Naive B cell (primary cell): ENCODE measurements at regions not wholly inside any gene's neighbourhood (a gene's known extent, or its start where the extent isn't known, plus 50 kb on each side); places are given as distances from the start of the nearest gene placed in this dataset.
A peak's percentile ranks its signal among the peaks of the same experiment; 100 is the strongest.
"Not testable (repeated sequence)": the region's sequence is repeated elsewhere in the genome, so short reads cannot be mapped to it uniquely, and the experiment has no call there.

Experiments
- ATAC-seq, 2 donors: fragments of 150-1000 bp; cut with Tn5 transposase; 2 replicates each; pipeline ENCODE4 v1.10.0; 2021; ENCODE audit warnings: low read depth in 2 of 2, mild to moderate bottlenecking in 2 of 2, moderate library complexity in 2 of 2
- DNase-seq: peaks from one replicate; pipeline ENCODE4 v3.0.0; 2022
- H3K27ac Mint-ChIP-seq, 6 donors: one replicate each; pipeline ENCODE4 v1.8.0; 2020 to 2022; ENCODE audit warnings: mild to moderate bottlenecking in 6 of 6, mixed read lengths in 6 of 6, moderate library complexity in 5 of 6, inconsistent platforms in 2 of 6
- H3K27me3 Mint-ChIP-seq, 3 donors: one replicate each; pipeline ENCODE4 v1.8.0; 2021 to 2022; ENCODE audit warnings: mixed read lengths in 3 of 3, mild to moderate bottlenecking in 1 of 3
- H3K36me3 Mint-ChIP-seq, 2 donors: one replicate each; pipeline ENCODE4 v1.8.0; 2020 to 2022; ENCODE audit warnings: mixed read lengths in 2 of 2, inconsistent platforms in 1 of 2, mild to moderate bottlenecking in 1 of 2
- H3K4me1 Mint-ChIP-seq, 3 donors: one replicate each; pipeline ENCODE4 v1.8.0; 2020 to 2022; ENCODE audit warnings: mixed read lengths in 3 of 3, inconsistent platforms in 1 of 3, mild to moderate bottlenecking in 1 of 3, moderate library complexity in 1 of 3
- H3K4me3 Mint-ChIP-seq, 8 donors: one replicate each; pipeline ENCODE4 v1.8.0; 2020 to 2022; ENCODE audit warnings: mild to moderate bottlenecking in 8 of 8, mixed read lengths in 8 of 8, moderate library complexity in 8 of 8, inconsistent platforms in 2 of 8
- H3K9me3 Mint-ChIP-seq, 7 donors: one replicate each; pipeline ENCODE4 v1.8.0; 2020 to 2022; ENCODE audit warnings: mixed read lengths in 7 of 7, mild to moderate bottlenecking in 5 of 7, inconsistent platforms in 2 of 7, moderate library complexity in 1 of 7

DNA sequence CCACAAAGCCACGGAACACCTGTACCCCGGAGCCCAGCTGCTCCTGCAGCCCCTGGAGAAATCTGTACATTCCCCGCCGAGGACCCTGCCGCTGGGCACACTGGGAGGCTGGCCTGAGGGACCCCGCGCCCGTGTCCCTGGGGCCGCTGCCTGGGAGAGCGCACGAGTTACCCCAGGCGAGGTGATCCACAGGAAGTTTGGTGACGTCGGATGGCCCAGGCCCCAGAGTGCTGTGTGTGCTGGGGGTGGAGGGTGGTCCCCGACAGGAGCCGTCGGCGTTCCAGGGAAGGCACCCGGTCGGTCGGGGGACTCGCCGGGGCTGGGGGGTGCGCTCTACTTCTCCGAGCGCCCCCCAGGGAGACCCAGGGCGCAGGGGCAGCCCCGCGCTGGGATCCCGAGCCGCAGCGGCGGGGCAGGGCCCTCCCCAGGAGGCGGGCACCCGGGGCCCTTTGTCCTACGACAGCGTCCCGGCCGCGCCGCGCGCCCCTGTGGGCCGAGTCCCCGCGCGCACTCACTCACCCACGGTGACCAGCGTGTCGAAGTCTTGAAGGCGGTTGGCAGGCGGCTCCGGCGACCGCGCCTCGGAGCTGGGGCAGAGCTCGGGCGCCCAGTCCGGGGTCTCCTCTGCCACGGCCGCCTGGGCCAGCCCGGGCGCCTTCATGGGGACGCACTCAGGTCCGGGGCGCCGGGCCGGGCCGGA is 129.5 kb upstream of the PRKX start:
- DNase-seq (peak; percentile 33), ATAC-seq (peak; percentile 20 to 23)
- H3K27ac Mint-ChIP-seq, H3K9me3 Mint-ChIP-seq, H3K27me3 Mint-ChIP-seq, H3K4me1 Mint-ChIP-seq, H3K36me3 Mint-ChIP-seq: not testable (repeated sequence)
- peak overlapping the region in 5 of 8 donors; percentile 51 to 89 (median 65) for H3K4me3 Mint-ChIP-seq

DNA sequence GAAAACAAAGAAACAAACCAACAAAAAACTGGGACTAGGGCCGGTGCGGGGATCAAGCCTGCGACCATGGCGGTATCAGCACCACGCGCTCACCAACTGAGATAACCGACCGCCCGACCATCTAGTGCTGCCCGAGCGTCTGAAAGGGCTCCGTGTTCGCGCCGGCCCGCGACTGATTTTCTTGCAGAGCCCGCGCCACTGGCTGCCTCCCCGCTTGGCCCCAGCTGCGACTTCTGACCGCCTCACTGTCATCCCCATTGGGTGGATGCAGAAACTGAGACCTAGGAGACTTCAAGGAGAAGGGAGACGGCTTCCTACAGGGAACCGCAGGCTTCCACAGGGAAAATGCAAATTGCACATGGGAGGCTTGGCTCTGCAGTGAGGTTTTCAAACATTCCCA is 125.3 kb upstream of the PRKX start:
- ATAC-seq = not testable (repeated sequence)

DNA sequence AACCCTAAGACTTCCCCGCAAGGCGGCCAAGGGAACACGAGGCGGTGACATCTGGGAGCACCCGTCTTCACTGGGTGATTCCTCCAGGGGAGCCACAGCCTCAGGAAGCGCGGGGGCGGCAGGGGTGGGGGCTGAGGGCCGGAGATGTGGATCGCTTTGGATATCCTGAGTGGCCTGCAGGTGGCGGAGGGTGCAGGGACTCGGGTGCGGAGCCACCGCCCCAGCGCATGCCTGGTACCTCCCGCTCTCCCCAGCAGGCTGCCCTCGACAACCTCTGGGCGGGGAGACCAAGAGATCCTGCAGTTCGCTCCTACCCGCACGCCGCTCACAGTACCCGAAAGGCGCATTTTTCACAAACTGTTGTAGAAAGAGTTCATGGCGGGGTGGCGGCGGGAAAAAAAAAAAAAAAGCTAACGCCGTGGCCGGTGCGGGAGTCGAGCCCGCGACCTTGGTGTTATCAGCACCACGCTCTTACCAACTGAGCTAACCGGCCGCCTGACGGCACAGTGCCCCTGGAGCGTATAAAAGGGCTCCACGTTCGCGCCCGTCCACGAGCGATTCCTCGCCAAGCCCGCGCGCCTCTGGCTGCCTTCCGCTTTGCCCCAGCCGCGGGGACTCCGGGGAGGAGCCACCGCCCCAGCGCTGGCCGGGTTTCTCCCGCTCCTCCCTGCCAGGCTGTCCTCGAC is 124.7 kb upstream of the PRKX start:
- not testable (repeated sequence) for H3K27ac Mint-ChIP-seq, H3K36me3 Mint-ChIP-seq, H3K4me3 Mint-ChIP-seq, ATAC-seq, H3K4me1 Mint-ChIP-seq, H3K9me3 Mint-ChIP-seq, H3K27me3 Mint-ChIP-seq, DNase-seq

More for the DNA sequence above, 125.3 kb upstream of the PRKX start:
- H3K36me3 Mint-ChIP-seq, H3K9me3 Mint-ChIP-seq, H3K27me3 Mint-ChIP-seq, H3K27ac Mint-ChIP-seq, DNase-seq, H3K4me3 Mint-ChIP-seq, H3K4me1 Mint-ChIP-seq: not testable (repeated sequence)

DNA sequence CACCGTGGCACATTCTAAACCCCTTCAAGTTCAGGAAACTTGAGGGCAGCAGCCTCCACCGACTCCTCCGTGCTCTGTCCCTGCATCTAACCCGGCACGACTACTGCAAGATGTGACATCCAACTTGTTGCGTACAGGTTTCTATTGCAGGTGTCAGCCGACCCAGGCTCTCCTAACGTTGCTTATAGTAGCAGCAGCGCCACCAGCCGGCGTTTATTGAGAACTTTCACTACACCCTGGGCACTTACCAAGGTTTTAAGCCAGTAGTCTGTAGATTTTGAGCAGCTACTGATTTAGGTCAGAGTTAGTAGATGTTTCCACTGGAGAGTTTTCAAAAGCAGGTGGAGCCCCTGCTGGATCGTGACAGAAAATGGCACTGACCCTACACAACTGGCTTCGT is 123.8 kb upstream of the PRKX start:
- DNase-seq, H3K36me3 Mint-ChIP-seq, H3K4me3 Mint-ChIP-seq, H3K9me3 Mint-ChIP-seq, H3K4me1 Mint-ChIP-seq, H3K27me3 Mint-ChIP-seq, ATAC-seq, H3K27ac Mint-ChIP-seq: not testable (repeated sequence)

DNA sequence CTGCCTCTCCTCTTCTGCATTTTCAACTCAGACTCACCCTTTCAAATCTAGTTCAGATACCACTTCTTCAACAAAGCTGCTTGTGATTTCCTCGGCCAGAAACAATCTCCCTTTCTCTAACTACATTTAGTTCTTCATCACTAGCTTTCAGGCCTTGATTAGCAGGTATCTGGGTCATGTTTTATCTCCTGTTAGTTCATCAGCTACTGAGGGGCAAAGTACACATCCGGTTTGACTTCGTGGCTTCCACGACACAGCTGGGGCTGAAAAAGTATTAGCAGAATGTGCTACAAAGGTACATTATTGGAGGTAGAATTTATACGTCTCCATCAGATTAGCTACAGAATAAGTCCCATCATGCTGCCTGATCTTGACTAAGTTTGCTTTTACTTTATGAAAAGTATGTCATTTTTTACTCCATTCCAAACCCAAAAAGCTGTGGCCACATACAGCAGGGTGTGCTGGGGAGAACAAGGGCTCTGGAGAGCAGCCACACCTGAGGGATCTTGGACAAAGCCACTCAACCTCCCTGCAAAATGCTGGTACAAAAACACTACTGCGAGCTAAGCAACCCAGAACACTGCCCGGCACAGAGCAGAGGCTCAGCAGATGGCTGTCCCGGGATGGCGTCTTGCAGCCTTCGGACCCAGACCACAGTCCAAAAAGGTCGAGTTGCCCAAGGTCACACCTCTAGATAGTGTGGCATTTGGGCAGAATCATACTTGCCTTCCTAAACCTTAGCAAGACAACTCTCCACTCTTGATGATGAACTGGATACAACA is 120.5 kb upstream of the PRKX start:
- H3K27me3 Mint-ChIP-seq, H3K36me3 Mint-ChIP-seq, H3K9me3 Mint-ChIP-seq, DNase-seq, H3K27ac Mint-ChIP-seq, ATAC-seq, H3K4me3 Mint-ChIP-seq, H3K4me1 Mint-ChIP-seq: not testable (repeated sequence)

DNA sequence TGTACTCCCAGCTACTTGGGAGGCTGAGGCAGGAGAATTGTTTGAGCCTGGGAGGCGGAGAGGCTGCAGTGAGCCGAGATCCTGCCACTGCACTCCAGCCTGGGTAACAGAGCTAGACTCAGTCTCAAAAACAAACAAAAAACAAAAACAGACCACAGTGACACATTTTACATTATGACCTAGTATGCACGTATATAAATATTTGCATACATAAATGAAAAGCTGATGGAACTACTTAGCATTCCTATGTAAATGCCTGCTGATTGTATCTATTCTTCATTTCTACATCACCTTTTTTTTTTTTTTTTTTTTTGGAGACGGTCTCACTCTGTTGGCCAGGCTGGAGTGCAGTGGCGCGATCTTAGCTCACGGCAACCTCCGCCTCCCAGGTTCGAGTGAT is 116.6 kb upstream of the PRKX start:
- not testable (repeated sequence) for ATAC-seq, H3K4me3 Mint-ChIP-seq, H3K9me3 Mint-ChIP-seq, H3K27ac Mint-ChIP-seq, H3K4me1 Mint-ChIP-seq, DNase-seq, H3K27me3 Mint-ChIP-seq, H3K36me3 Mint-ChIP-seq

DNA sequence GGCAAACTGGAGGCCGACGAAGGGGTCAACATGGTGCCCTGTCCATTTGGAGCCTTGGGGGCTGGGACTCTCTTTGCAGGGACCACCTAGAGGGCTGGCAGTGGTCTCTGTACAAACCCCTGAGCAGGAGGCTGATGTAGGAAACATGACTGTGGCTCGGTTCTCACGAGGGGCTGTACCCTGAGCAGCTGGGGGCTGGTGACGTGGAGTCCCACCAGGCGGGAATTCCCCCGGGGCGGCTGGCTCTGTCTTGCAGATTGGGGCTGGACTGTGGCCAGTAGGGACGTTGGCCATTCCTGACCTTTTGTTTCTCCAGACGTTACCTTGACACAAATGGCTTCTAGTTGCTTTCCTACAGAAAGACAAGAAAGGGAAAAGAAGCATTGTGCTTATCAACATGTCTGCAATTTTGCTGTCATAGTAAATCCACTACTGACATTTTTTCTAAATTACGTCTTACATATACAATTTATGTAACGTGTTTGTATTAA is 115.6 kb upstream of the PRKX start:
- DNase-seq, ATAC-seq, H3K36me3 Mint-ChIP-seq: not testable (repeated sequence)

DNA sequence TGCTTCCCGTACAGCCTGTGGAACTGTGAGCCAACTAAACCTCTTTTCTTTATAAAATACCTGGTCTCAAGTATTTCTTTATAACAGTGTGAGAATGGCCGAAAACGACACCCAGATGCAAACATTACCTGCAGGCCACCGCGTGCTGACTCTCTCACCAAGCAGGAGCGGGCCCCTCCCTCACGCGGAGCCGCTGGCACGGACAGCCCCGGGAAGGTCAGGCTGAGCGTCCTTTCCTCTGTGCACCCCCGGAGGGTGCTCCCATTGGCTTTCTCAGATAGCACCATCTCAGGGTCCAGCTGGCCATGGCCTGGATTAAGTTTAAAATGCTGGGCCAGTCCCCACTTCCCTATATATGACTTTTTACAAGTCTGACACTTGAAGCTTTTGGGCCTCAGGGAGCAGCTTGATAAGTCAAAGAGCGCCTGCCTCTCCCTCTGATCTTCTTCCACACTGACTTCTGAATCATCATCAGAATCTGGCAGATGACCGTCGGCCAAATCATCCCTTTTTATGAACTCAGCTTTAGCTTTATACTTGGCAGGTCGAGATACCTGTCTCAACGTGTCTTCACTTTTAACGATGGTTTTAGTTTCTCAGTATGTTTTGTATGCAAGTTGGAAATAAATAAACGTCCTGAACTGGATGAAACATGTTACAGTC is 115.1 kb upstream of the PRKX start:
- H3K9me3 Mint-ChIP-seq, H3K4me1 Mint-ChIP-seq, H3K4me3 Mint-ChIP-seq, DNase-seq, H3K27me3 Mint-ChIP-seq, H3K36me3 Mint-ChIP-seq, ATAC-seq: not testable (repeated sequence)
- H3K27ac Mint-ChIP-seq = peak overlapping the region in 1 of 6 donors; percentile 81

More for the DNA sequence above, 115.6 kb upstream of the PRKX start:
- not testable (repeated sequence) for H3K4me1 Mint-ChIP-seq, H3K4me3 Mint-ChIP-seq, H3K27me3 Mint-ChIP-seq, H3K9me3 Mint-ChIP-seq
- H3K27ac Mint-ChIP-seq = peak overlapping the region in 1 of 6 donors; percentile 81

DNA sequence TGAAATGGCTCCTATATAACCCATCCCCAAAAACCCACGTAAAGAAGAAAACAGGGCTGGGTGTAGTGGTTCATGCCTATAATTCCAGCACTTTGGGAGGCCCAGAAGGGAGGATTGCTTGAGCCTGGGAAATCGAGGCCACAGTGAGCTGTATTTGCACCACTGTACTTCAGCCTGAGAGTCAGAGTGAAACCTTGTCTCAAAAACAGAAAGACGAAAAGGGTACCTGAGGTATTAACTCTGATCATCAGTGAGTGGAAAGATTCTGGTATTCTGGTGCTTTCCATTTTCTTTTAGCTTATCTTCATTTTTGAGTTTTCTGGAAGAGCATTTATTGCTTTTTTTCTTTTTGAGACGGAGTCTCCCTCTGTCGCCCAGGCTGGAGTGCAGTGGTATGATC is 110.6 kb upstream of the PRKX start:
- not testable (repeated sequence) for H3K4me3 Mint-ChIP-seq, ATAC-seq, H3K4me1 Mint-ChIP-seq, DNase-seq, H3K9me3 Mint-ChIP-seq, H3K27me3 Mint-ChIP-seq, H3K27ac Mint-ChIP-seq
- peaks cover 8 to 18% of the 10 kb centered on the region in 2 donors for H3K36me3 Mint-ChIP-seq

DNA sequence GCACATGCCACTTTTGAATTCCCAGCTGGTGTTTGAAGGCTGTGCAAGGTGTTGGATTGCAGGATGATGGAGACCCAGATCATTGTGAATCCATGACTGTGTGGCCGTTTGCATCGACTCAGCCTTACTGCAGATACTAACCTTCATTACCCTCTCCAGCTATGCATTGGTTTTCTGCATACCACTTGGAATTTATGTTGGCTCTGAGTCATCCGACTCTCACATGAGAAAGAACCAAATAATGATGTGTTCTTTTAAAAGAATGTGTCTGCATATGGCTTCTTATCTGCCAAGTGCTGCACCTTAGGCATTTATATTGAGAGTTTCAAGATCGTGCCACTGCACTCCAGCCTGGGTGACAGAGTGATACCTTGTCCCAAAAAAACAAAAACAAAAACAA is 106.7 kb upstream of the PRKX start:
- DNase-seq = no peak
- H3K4me1 Mint-ChIP-seq = peaks cover 0 to 14% (median 6%) of the 10 kb centered on the region in 3 donors
- no peaks in the 10 kb centered on the region for H3K27me3 Mint-ChIP-seq
- peaks cover 8 to 18% of the 10 kb centered on the region in 2 donors for H3K36me3 Mint-ChIP-seq
- ATAC-seq = no peak
- no peaks in the 10 kb centered on the region for H3K9me3 Mint-ChIP-seq
- peak overlapping the region in 4 of 6 donors; percentile 32 to 62 (median 42) for H3K27ac Mint-ChIP-seq
- no peak overlapping the region for H3K4me3 Mint-ChIP-seq

DNA sequence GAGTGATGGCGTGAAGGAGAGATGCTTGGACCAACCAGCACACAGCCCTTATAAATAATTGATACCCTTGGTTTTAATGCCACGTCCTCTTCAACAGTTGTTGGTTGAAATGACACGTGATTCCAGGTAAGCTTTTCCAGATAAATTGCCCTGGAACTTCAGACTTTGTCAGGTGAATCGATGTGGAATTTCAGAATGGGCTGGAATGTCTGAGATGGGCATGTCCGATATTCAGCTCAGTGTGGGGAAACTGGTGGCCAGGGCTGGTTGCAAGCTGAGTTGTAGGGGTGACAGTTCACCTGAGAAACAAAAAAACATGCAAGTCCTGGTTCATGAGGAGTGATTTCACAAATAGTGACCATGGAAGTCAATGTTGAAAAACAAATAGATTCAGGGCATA is 104.0 kb upstream of the PRKX start:
- Mint-ChIP-seq H3K27ac (peak overlapping the region in 3 of 6 donors; percentile 54 to 83 (median 54)), H3K4me3 (peak overlapping the region in 3 of 8 donors; percentile 20 to 78 (median 76)), H3K4me1 (peaks cover 0 to 18% (median 7%) of the 10 kb centered on the region in 3 donors)
- not testable (repeated sequence) for H3K9me3 Mint-ChIP-seq, H3K36me3 Mint-ChIP-seq, H3K27me3 Mint-ChIP-seq, ATAC-seq, DNase-seq

DNA sequence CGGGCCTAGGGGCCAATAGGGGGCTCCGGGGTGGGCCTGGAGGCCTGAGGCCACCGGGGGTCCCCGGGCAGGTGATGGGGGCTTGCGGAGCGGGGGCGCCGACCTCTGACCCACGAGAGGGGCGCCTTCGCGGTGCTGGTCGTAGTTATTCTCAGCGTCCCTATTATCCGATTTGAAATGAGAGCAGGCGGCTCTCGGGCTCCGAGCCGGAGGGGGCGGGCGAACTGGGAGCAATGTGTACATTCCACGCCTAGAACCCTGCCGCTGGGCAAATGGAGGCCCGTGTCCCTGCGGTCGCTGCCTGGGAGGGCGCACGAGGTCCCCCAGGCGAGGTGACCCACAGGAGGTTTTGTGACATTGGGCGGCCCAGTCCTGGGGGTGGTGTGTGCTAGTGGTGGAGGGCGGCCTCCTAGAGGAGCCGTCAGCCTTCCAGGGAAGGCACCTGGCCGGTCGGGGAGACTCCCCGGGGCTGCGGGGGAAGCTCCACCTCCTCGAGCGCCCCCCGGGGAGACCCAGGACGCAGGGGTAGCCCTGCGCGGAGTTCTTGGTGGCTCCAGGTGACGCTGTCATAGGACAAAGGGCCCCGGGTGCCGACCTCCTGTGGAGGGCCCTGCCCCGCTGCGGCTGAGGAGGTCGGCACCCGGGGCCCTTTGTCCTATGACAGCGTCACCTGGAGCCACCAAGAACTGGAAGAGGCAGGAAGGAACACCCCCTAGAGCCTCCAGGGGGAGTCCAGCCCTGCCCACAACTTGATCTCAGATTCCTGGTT is 102.6 kb upstream of the PRKX start:
- H3K27ac Mint-ChIP-seq = peak overlapping the region; percentile 12 to 98 (median 63)
- DNase-seq (peak; percentile 21), ATAC-seq (no peak)
- peak overlapping the region; percentile 71 to 97 (median 90) for H3K4me3 Mint-ChIP-seq
- no peaks in the 10 kb centered on the region for H3K9me3 Mint-ChIP-seq
- no peaks in the 10 kb centered on the region for H3K27me3 Mint-ChIP-seq
- peaks cover 0 to 22% (median 16%) of the 10 kb centered on the region in 3 donors for H3K4me1 Mint-ChIP-seq
- no peaks in the 10 kb centered on the region for H3K36me3 Mint-ChIP-seq
